Lung (tissue), 11 donors: ENCODE measurements at regions not wholly inside any gene's neighbourhood (a gene's known extent, or its start where the extent isn't known, plus 50 kb on each side); places are given as distances from the start of the nearest gene placed in this dataset.

Source experiments
- ATAC-seq: fragments of 200-7000 bp; cut with Tn5 transposase; one replicate; pipeline ENCODE4 v1.9.1; 2020; ENCODE audit warnings: moderate number of reproducible peaks; ENCODE audit not compliant: insufficient read depth, low FRiP score
- DNase-seq, 3 donors: peaks; one replicate each; pipeline ENCODE4 v3.0.0-alpha.2; 2013 to 2017
- H3K27ac ChIP-seq, 2 donors: one replicate each; pipeline ENCODE4 v1.5.1; 2013; ENCODE audit warnings: mild to moderate bottlenecking in 2 of 2, moderate library complexity in 2 of 2, control low read depth in 1 of 2, inconsistent platforms in 1 of 2, low read depth in 1 of 2, low read length in 1 of 2
- H3K27me3 ChIP-seq, 3 donors: one replicate each; pipeline ENCODE4 v1.5.1; 2013; ENCODE audit warnings: low read length in 2 of 3; ENCODE audit not compliant: control insufficient read depth in 3 of 3, insufficient read depth in 3 of 3
- H3K36me3 ChIP-seq, 4 donors: one replicate each; pipeline ENCODE4 v1.5.1; 2013; ENCODE audit warnings: low read length in 4 of 4, mild to moderate bottlenecking in 1 of 4, moderate library complexity in 1 of 4; ENCODE audit not compliant: control insufficient read depth in 4 of 4, insufficient read depth in 4 of 4
- H3K4me1 ChIP-seq, 5 donors: one replicate each; pipeline ENCODE4 v1.5.1; 2013; ENCODE audit warnings: low read length in 5 of 5, mild to moderate bottlenecking in 2 of 5, moderate library complexity in 1 of 5; ENCODE audit not compliant: control insufficient read depth in 5 of 5, insufficient read depth in 5 of 5
- H3K4me3 ChIP-seq: one replicate; pipeline ENCODE4 v1.5.1; 2013; ENCODE audit warnings: mild to moderate bottlenecking, control low read depth, moderate library complexity
- H3K9ac ChIP-seq, 2 donors: one replicate each; pipeline ENCODE4 v1.5.1; 2013; ENCODE audit warnings: low read length in 2 of 2, control low read depth in 1 of 2; ENCODE audit not compliant: insufficient read depth in 1 of 2
- H3K9me3 ChIP-seq, 4 donors: one replicate each; pipeline ENCODE4 v1.5.1; 2013; ENCODE audit warnings: low read length in 3 of 4, mild to moderate bottlenecking in 1 of 4, moderate library complexity in 1 of 4; ENCODE audit not compliant: control insufficient read depth in 4 of 4, insufficient read depth in 3 of 4
- CTCF ChIP-seq: IDR thresholded peaks from 2 replicates; pipeline ENCODE4 v1.5.1; 2012; ENCODE audit warnings: mild to moderate bottlenecking; ENCODE audit errors: control extremely low read depth, extremely low read depth
- WGBS, 2 donors: extraction: QIAGEN DNeasy Blood & Tissue Kit; methylation state at CpG; one replicate each; pipeline ENCODE4 v1.1.7; 2013; 5-methylcytosine and 5-hydroxymethylcytosine counted together
- donor health status: control.
- donor health status: control.
- donor health status: Bipolar disorder and iron deficiency.
- donor health status: healthy.
- donor health status: DM: yes; HTN: yes; CAD: no.

GRCh38 chr11:15817001-15817400, 539.3 kb downstream of the SOX6 start:
- Histone ChIP-seq H3K9ac (no peak overlapping the region), H3K9me3 (peaks cover 0 to 2% (median 0%) of the 10 kb centered on the region in 4 donors), H3K4me3 (no peak overlapping the region), H3K36me3 (no peaks in the 10 kb centered on the region), H3K27ac (no peak overlapping the region), H3K27me3 (no peaks in the 10 kb centered on the region), H3K4me1 (peaks cover 2 to 18% (median 6%) of the 10 kb centered on the region in 5 donors)
- WGBS, 2 donors, result 95 to 98% methylated on average over 5 of the region's 5 CpGs
- DNase-seq (no peak), ATAC-seq (no peak)
- TF ChIP-seq CTCF, result no peak

- Histone ChIP-seq H3K36me3 (no peaks in the 10 kb centered on the region), H3K9ac (no peak overlapping the region), H3K4me1 (peaks cover 2 to 18% (median 6%) of the 10 kb centered on the region in 5 donors), H3K27me3 (no peaks in the 10 kb centered on the region), H3K4me3 (no peak overlapping the region), H3K9me3 (peaks cover 0 to 2% (median 0%) of the 10 kb centered on the region in 4 donors), H3K27ac (no peak overlapping the region)
- TF ChIP-seq CTCF, result no peak
- WGBS, 2 donors, result 29 to 31% methylated on average over 6 of the region's 6 CpGs
- ATAC-seq, result no peak
- DNase-seq, result no peak
These were observed 538.1 kb downstream of the SOX6 start for GRCh38 chr11:15818132-15818842.

- Histone ChIP-seq H3K4me3 (no peak overlapping the region), H3K9me3 (no peaks in the 10 kb centered on the region), H3K9ac (no peak overlapping the region), H3K27ac (no peak overlapping the region), H3K36me3 (no peaks in the 10 kb centered on the region), H3K4me1 (peaks cover 2 to 18% (median 6%) of the 10 kb centered on the region in 5 donors), H3K27me3 (no peaks in the 10 kb centered on the region)
- 21 to 30% methylated on average over 8 of the region's 8 CpGs for WGBS, 2 donors
- DNase-seq, result peak; percentile 53 to 68 (median 64)
- peak; percentile 76 for ATAC-seq
- peak; percentile 50 for TF ChIP-seq CTCF
These were observed 536.6 kb downstream of the SOX6 start for GRCh38 chr11:15819679-15820286.
